NCI-H82 treated with DMSO at 0.1 percent for 48 hours (cell line): ENCODE measurements at regions not wholly inside any gene's neighbourhood (a gene's known extent, or its start where the extent isn't known, plus 50 kb on each side); places are given as distances from the start of the nearest gene placed in this dataset.

Experiments
- DNase-seq: peaks from one replicate; lab custom pipeline; 2025; ENCODE audit not compliant: unreplicated experiment; lab: John Stamatoyannopoulos, UW

- DNase-seq: no peak
Measured at GRCh38 chr9:119047513-119048307, 321.5 kb downstream of the BRINP1 start.

GRCh38 chr9:119050281-119050680 lies 319.0 kb downstream of the BRINP1 start:
- no peak for DNase-seq

GRCh38 chr9:119052339-119053030 lies 316.8 kb downstream of the BRINP1 start:
- DNase-seq: no peak

- no peak for DNase-seq
Measured at GRCh38 chr9:119053070-119053469, 316.2 kb downstream of the BRINP1 start.

GRCh38 chr9:119060629-119061385 lies 308.4 kb downstream of the BRINP1 start:
- no peak for DNase-seq

GRCh38 chr9:119071636-119072035 lies 297.6 kb downstream of the BRINP1 start:
- DNase-seq: no peak

GRCh38 chr9:119074017-119074416 lies 295.2 kb downstream of the BRINP1 start:
- no peak for DNase-seq

DNA sequence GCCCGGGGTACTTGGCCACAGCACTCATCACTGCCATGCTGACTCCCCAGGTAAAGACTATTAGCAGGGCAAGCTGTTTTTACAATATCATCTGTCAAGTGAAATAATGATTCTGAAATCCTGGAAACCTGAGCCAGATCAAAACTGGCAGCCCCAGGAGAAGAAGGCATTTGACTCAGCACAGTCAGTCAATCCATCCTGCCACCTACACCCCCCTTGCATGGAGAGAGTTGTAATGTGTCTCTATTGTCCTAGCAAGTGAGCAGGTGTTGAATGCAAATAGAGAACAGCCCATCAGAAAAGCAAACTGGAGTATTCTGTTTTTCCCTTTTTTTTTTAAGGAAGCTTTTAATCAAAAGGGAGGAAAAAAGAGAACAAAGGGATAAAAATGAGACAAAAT lies 291.2 kb downstream of the BRINP1 start:
- DNase-seq: no peak

DNA sequence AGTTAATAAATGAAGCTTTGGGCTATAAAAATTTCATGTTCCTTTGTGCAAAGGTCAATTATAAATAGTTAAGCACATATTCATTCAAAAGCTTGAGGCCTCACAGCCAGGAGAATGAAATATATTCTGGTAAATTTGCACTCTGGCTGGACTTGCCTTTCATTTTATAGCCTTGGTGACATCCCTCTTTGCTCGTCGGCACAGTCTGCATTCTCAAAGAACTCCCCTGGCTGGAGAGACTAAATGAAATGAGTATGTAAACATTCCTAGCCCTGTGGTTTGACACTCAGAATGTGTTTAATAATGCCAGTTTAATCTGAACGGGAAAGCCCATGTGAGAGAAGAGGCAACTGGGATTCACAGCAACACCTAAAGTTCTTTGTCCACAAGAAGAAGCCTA lies 285.6 kb downstream of the BRINP1 start:
- no peak for DNase-seq

- DNase-seq: no peak
Measured at GRCh38 chr9:119086590-119086989, 282.6 kb downstream of the BRINP1 start.

DNA sequence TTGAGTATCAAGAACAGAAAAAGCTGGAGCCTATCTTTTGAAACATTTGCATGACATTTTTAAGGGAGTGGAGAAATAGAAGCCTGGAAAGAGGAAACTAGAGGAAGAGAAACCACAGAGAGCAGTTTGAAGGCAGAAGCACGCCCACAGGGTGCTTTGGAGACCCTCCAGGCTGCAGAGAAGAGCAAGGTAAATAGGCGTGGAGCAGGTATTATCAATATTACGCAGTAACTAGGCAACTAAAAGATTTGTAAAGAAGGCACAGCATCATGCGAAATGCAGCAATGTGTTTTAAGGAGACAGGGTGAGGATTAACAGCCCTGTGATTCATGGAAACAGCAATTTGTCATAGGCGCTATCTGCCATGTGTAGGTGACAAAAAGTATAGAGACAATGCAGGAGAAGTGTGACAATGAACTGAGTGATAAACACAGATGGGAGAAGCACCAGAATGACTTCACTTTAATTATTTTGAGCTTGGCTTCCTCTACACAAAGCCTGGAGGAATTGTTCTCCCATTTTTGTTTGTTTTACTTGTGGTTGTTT lies 281.2 kb downstream of the BRINP1 start:
- no peak for DNase-seq

GRCh38 chr9:119091074-119091473 lies 278.2 kb downstream of the BRINP1 start:
- no peak for DNase-seq

- DNase-seq: no peak
Measured at GRCh38 chr9:119092125-119092524, 277.1 kb downstream of the BRINP1 start.

- DNase-seq: no peak
Measured at GRCh38 chr9:119094086-119094485, 275.1 kb downstream of the BRINP1 start.

GRCh38 chr9:119095072-119095471 lies 274.2 kb downstream of the BRINP1 start:
- no peak for DNase-seq

GRCh38 chr9:119101048-119101447 lies 268.2 kb downstream of the BRINP1 start:
- no peak for DNase-seq

- no peak for DNase-seq
Measured at GRCh38 chr9:119114681-119115080, 254.6 kb downstream of the BRINP1 start.
